ENCODE measurements at regions not wholly inside any gene's neighbourhood (a gene's known extent, or its start where the extent isn't known, plus 50 kb on each side); places are given as distances from the start of the nearest gene placed in this dataset.
"Not testable (repeated sequence)": the region's sequence is repeated elsewhere in the genome, so short reads cannot be mapped to it uniquely, and the experiment has no call there.

DNA sequence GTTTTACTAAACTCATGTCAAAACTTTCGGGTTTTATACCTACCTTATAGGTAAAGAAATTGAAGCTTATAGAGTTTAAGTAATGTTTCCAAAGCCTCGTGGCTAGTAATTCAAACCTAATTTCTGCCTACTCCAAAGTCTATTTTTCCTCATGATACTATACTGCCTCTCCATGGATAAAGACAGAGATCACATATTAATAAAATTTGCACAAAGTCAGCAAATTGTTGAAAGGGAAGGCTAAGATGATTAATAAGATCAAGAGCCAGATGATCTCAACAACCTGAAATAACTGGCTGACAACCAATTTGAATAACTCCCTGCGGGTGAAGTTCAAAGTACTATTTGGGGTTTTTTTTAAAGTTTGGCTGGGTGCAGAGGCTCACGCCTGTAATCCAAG, 233.7 kb downstream of the CEP170 start:
- TF ChIP-seq, protein P1, sequence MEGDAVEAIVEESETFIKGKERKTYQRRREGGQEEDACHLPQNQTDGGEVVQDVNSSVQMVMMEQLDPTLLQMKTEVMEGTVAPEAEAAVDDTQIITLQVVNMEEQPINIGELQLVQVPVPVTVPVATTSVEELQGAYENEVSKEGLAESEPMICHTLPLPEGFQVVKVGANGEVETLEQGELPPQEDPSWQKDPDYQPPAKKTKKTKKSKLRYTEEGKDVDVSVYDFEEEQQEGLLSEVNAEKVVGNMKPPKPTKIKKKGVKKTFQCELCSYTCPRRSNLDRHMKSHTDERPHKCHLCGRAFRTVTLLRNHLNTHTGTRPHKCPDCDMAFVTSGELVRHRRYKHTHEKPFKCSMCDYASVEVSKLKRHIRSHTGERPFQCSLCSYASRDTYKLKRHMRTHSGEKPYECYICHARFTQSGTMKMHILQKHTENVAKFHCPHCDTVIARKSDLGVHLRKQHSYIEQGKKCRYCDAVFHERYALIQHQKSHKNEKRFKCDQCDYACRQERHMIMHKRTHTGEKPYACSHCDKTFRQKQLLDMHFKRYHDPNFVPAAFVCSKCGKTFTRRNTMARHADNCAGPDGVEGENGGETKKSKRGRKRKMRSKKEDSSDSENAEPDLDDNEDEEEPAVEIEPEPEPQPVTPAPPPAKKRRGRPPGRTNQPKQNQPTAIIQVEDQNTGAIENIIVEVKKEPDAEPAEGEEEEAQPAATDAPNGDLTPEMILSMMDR (conservative IDR thresholded peaks at IDR 0.05; ENCODE audit: low read length) = not testable (repeated sequence)
- TF ChIP-seq EZH2phosphoT487 (IDR thresholded peaks at IDR 0.05; ENCODE audit: borderline replicate concordance, low read depth, low read length) = not testable (repeated sequence)

All from OCI-LY7 (cell line).